Natural killer cell (primary cell): ENCODE measurements at regions not wholly inside any gene's neighbourhood (a gene's known extent, or its start where the extent isn't known, plus 50 kb on each side); places are given as distances from the start of the nearest gene placed in this dataset.

Experiments
- ATAC-seq, 3 donors: fragments of 150-1000 bp in 2 of 3; fragments of 200-7000 bp in 1 of 3; cut with Tn5 transposase; 1 replicate in 1 of 3; 2 replicates in 2 of 3; pipeline ENCODE4 v1.10.0; 2021; ENCODE audit warnings: mild to moderate bottlenecking in 2 of 3, moderate library complexity in 2 of 3
- DNase-seq, 2 donors: peaks; one replicate each; pipeline versions ENCODE4 v3.0.0 to v3.0.0-alpha.2; 2013 to 2021; ENCODE audit warnings: mixed read lengths in 1 of 2
- H3K27ac ChIP-seq: one replicate; pipeline ENCODE4 v1.5.1; 2013; ENCODE audit warnings: mild to moderate bottlenecking, low read length
- H3K27me3 ChIP-seq: one replicate; pipeline ENCODE4 v1.6.1; 2013; ENCODE audit warnings: low read length; ENCODE audit not compliant: control insufficient read depth, insufficient read depth
- H3K36me3 ChIP-seq: one replicate; pipeline ENCODE4 v1.6.1; 2013; ENCODE audit warnings: low read length; ENCODE audit not compliant: control insufficient read depth, insufficient read depth
- H3K4me1 ChIP-seq: one replicate; pipeline ENCODE4 v1.6.1; 2013; ENCODE audit warnings: low read length; ENCODE audit not compliant: control insufficient read depth, insufficient read depth
- H3K4me3 ChIP-seq: one replicate; pipeline ENCODE4 v1.5.1; 2013; ENCODE audit warnings: low read length
- H3K9me3 ChIP-seq: one replicate; pipeline ENCODE4 v1.6.1; 2013; ENCODE audit warnings: low read length; ENCODE audit not compliant: control insufficient read depth, insufficient read depth
- H3K27ac Mint-ChIP-seq, 2 donors: one replicate each; pipeline ENCODE4 v1.8.0; 2022; ENCODE audit warnings: mild to moderate bottlenecking in 2 of 2, mixed read lengths in 2 of 2, moderate library complexity in 1 of 2
- H3K27me3 Mint-ChIP-seq, 2 donors: one replicate each; pipeline ENCODE4 v1.8.0; 2022; ENCODE audit warnings: low read depth in 2 of 2, mixed read lengths in 2 of 2
- H3K36me3 Mint-ChIP-seq: one replicate; pipeline ENCODE4 v1.8.0; 2022; ENCODE audit warnings: mixed read lengths
- H3K4me1 Mint-ChIP-seq, 2 donors: one replicate each; pipeline ENCODE4 v1.8.0; 2022; ENCODE audit warnings: mixed read lengths in 2 of 2
- H3K4me3 Mint-ChIP-seq: one replicate; pipeline ENCODE4 v1.8.0; 2022; ENCODE audit warnings: mild to moderate bottlenecking, moderate library complexity, mixed read lengths
- H3K9me3 Mint-ChIP-seq, 2 donors: one replicate each; pipeline ENCODE4 v1.8.0; 2022; ENCODE audit warnings: mixed read lengths in 2 of 2
- CTCF ChIP-seq: fragments of 200-600 bp; IDR thresholded peaks from one replicate; pipeline ENCODE4 v1.8.0; 2022; ENCODE audit warnings: antibody characterized with exemption
- WGBS: methylation state at CpG from one replicate; pipeline ENCODE4 v1.1.7; 2013; ENCODE audit warnings: missing lambda C conversion rate; ENCODE audit not compliant: insufficient coverage; 5-methylcytosine and 5-hydroxymethylcytosine counted together
- intact Hi-C: fragments of 100-400 bp; cut with micrococcal nuclease; formaldehyde crosslinking; loops from one replicate; pipeline ENCODE4 v1.14.2; 2022

- H3K36me3 Mint-ChIP-seq = no peaks in the 10 kb centered on the region
- no peaks in the 10 kb centered on the region for H3K27me3 ChIP-seq
- no peaks in the 10 kb centered on the region for H3K4me1 ChIP-seq
- no peak for TF ChIP-seq CTCF
- no peak overlapping the region for H3K4me3 ChIP-seq
- DNase-seq (no peak), ATAC-seq (no peak)
- no peak overlapping the region for H3K27ac Mint-ChIP-seq
- WGBS = 70% methylated on average over 2 of the region's 4 CpGs
- no peak overlapping the region for H3K4me3 Mint-ChIP-seq
- peaks cover 2 to 6% of the 10 kb centered on the region in 2 donors for H3K27me3 Mint-ChIP-seq
- no peaks in the 10 kb centered on the region for H3K4me1 Mint-ChIP-seq
- H3K27ac ChIP-seq = no peak overlapping the region
- H3K36me3 ChIP-seq = no peaks in the 10 kb centered on the region
- no peaks in the 10 kb centered on the region for H3K9me3 Mint-ChIP-seq
- intact Hi-C loops = no loop called here
- no peaks in the 10 kb centered on the region for H3K9me3 ChIP-seq
Measured at GRCh38 chr6:12410946-12411345, 120.8 kb downstream of the EDN1 start.

GRCh38 chr6:12414096-12414675 lies 124.0 kb downstream of the EDN1 start:
- TF ChIP-seq CTCF = no peak
- no peak for DNase-seq
- 88% methylated on average over 4 of the region's 4 CpGs for WGBS
- Mint-ChIP-seq H3K36me3 (no peaks in the 10 kb centered on the region), H3K27ac (no peak overlapping the region), H3K4me1 (no peaks in the 10 kb centered on the region), H3K27me3 (peaks cover 2 to 8% of the 10 kb centered on the region in 2 donors), H3K4me3 (no peak overlapping the region), H3K9me3 (peaks cover 0 to 3% of the 10 kb centered on the region in 2 donors)
- no peaks in the 10 kb centered on the region for H3K36me3 ChIP-seq
- H3K9me3 ChIP-seq = no peaks in the 10 kb centered on the region
- no peak overlapping the region for H3K4me3 ChIP-seq
- H3K27ac ChIP-seq = no peak overlapping the region
- no peak for ATAC-seq
- intact Hi-C loops = no loop called here
- H3K27me3 ChIP-seq = no peaks in the 10 kb centered on the region
- no peaks in the 10 kb centered on the region for H3K4me1 ChIP-seq

GRCh38 chr6:12415980-12416598 lies 125.9 kb downstream of the EDN1 start:
- TF ChIP-seq CTCF = no peak
- Mint-ChIP-seq H3K9me3 (peaks cover 0 to 3% of the 10 kb centered on the region in 2 donors), H3K36me3 (no peaks in the 10 kb centered on the region), H3K4me3 (no peak overlapping the region), H3K27ac (no peak overlapping the region), H3K27me3 (peaks cover 2 to 8% of the 10 kb centered on the region in 2 donors), H3K4me1 (no peaks in the 10 kb centered on the region)
- no peak for DNase-seq
- no peak overlapping the region for H3K4me3 ChIP-seq
- no peaks in the 10 kb centered on the region for H3K4me1 ChIP-seq
- H3K27me3 ChIP-seq = no peaks in the 10 kb centered on the region
- no peak for ATAC-seq
- H3K36me3 ChIP-seq = no peaks in the 10 kb centered on the region
- intact Hi-C loops = no loop called here
- no peak overlapping the region for H3K27ac ChIP-seq
- H3K9me3 ChIP-seq = no peaks in the 10 kb centered on the region
- WGBS = 100% methylated on average over 2 of the region's 2 CpGs

GRCh38 chr6:12417191-12417590 lies 127.0 kb downstream of the EDN1 start:
- 79% methylated on average over 1 of the region's 1 CpG for WGBS
- no peaks in the 10 kb centered on the region for H3K27me3 ChIP-seq
- intact Hi-C loops = no loop called here
- Mint-ChIP-seq H3K9me3 (peaks cover 0 to 3% of the 10 kb centered on the region in 2 donors), H3K36me3 (no peaks in the 10 kb centered on the region), H3K27ac (no peak overlapping the region), H3K4me3 (no peak overlapping the region), H3K27me3 (peaks cover 2 to 8% of the 10 kb centered on the region in 2 donors), H3K4me1 (no peaks in the 10 kb centered on the region)
- H3K27ac ChIP-seq = no peak overlapping the region
- no peak for ATAC-seq
- no peaks in the 10 kb centered on the region for H3K36me3 ChIP-seq
- no peaks in the 10 kb centered on the region for H3K4me1 ChIP-seq
- H3K9me3 ChIP-seq = no peaks in the 10 kb centered on the region
- DNase-seq = no peak
- no peak for TF ChIP-seq CTCF
- no peak overlapping the region for H3K4me3 ChIP-seq
